Stimulated activated CD8-positive, alpha-beta memory T cell treated with anti-CD3 and anti-CD28 coated beads, Interleukin-7, amount 100 ng/mL, for 24 hours (primary cell): ENCODE measurements at regions not wholly inside any gene's neighbourhood (a gene's known extent, or its start where the extent isn't known, plus 50 kb on each side); places are given as distances from the start of the nearest gene placed in this dataset.

Source experiments
- DNase-seq: peaks from one replicate; pipeline ENCODE4 v3.0.0-alpha.2; 2020; ENCODE audit warnings: low read depth

DNA sequence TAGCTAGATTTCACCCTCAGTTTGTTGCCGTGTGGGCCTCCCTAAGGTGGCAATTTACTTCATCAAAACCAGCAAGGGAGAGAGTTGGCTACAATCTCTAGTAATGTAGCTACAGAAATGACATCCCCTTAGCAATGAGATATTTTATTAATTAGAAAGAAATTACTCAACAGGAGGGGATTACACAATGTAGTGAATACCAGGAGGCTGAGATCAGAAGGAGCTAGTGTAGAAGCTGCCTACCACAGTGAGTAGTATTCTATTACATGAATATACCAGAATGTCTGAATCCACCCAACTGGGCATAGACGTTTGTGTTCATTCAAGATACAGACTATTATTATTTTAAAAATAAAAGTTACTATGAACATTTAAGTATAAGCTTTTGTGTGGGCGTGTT is 868.2 kb upstream of the CXADR start:
- DNase-seq, result no peak

DNA sequence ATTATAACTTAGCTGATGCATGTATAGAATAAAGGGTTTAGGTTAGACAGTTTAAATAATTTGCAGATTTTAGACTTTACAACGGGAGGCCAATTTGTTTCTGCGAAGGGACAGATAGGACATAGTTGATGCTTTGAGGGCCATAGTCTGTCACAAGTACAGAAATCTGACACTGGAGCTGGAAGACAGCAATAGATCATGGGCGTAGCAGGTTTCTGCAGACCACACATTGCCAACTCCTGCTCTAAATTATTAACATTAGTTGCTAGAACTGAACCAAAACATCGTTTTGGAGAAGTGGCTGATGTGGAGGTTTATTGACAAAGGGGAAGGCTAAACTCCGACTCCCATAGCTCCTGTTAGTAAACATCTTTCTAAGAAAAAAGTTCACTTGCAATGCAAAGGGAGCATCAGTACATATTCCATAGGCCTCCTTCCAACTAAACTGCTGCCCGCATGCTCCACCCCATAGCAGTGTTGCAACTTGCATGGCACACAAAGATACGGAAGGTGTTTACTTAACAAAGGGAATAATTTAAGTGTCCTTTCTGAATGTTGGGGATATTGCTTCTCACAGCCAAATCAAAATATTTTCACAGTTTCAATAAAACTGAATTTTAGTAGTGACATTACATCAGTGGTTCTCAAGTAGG is 862.0 kb upstream of the CXADR start:
- DNase-seq, result no peak

DNA sequence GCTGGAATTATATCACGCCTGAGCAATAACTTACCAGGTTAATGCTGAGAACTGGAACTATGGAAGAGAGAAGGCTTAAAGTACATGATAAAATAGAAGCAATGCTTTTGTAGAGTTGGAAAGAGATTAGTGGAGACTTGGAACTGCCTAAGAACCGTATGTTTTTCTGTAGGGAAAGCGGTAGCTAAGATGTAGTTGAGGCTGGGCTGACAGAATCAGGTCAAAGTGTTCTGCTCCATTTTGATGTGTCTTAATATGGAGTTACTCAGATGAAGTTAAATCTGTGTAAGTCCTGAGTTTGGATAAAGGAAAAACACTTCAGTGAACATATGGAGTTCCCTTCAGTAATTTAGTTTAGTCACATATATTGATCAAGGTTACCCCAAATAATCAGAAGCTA is 860.9 kb upstream of the CXADR start:
- DNase-seq, result no peak

DNA sequence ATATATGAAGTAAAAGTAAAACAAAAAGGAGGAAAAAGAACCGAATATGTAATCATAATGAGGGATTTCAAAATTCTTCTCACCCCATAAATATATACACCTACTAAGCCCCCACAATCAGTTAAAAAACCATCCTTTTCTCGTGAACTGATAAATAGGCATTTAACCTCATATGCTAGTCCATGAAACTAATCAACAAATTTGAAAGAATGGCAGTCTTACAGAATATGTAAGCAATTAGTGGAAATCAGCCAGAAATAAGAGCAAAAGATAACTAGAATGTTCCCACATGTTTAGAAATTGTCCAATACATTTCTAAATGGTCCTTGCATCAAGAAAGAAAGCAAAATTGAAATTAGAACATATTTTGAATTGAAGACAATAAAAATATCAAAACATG is 849.4 kb upstream of the CXADR start:
- DNase-seq, result no peak

DNA sequence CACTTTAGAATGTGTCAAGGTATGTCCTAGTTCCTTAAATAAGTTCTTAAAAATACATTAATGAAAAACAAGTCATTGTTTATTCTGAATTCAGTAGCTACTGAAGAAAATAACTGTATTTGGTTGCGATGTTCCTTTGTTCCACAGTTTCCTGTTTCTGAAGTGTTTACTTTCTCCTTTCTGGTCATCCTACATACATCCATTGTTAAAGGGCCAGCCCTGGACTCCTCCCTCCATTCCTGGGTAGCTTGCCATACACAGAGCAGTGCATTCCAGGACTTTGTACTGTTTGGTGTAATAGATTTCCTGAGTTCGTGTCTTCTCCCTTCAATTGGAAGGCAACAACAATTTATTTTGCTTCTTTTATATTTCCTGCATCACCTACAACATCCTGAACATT is 845.4 kb upstream of the CXADR start:
- DNase-seq, result no peak

DNA sequence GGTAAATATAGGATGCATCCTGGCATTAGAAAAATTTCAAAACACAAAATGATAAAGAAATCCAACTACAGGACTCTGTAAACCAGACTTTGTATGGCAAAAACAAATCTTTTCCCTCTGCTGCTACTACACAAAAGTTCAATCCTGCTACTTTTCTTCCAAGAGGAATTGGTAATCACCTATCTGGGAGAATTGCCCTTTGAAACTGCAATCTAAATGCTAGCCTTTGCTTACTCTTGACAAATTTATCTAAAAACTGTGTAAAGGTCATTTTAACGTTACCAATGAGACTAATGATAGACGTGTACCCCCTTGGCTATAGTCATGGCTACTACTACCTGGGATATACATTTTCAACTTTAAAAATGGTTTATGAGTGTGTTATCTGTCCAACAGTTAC is 837.9 kb upstream of the CXADR start:
- DNase-seq, result no peak

DNA sequence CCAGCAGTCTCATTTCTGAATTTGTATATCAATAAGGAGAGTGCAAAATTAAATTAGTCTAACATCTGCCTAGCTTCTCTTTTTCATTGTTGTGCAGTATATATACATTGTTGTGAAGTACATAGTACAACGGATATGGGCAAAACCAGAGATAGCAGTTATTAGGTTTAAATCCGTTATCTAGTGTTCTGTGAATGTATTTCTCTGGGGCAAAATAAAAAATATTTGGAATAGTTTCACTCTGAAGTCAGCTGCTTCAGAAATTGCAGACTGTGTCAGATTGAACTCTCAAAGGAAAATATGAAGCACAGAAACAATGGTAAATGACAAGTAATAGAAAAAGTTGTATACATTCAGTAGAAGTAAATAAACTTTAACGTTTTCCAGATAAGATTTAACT is 836.5 kb upstream of the CXADR start:
- DNase-seq, result no peak

GRCh38 chr21:16678429-16679160 is 834.2 kb upstream of the CXADR start:
- no peak for DNase-seq

- DNase-seq, result no peak
These were observed 817.8 kb upstream of the CXADR start for GRCh38 chr21:16695074-16695473.

DNA sequence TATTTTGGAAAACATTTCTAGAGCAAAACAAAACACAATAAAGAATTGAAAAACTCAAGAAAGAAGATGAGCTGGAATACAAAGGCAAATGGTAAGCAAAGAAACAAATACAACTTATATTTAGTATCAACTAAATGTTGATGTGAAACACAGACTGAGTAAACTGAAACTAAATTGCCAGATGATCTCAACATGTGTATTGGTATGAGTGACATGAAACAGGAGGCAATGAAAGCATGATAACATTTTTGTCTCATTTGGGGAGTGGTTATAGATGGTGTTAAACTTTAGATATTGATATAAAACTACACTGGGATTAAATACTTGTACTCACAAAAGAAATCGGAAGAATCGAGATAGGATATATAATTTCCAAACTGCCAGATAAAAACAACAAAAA is 805.6 kb upstream of the CXADR start:
- DNase-seq, result no peak

GRCh38 chr21:16708101-16708835 is 804.6 kb upstream of the CXADR start:
- no peak for DNase-seq

- DNase-seq, result no peak
These were observed 802.8 kb upstream of the CXADR start for GRCh38 chr21:16709866-16710550.

DNA sequence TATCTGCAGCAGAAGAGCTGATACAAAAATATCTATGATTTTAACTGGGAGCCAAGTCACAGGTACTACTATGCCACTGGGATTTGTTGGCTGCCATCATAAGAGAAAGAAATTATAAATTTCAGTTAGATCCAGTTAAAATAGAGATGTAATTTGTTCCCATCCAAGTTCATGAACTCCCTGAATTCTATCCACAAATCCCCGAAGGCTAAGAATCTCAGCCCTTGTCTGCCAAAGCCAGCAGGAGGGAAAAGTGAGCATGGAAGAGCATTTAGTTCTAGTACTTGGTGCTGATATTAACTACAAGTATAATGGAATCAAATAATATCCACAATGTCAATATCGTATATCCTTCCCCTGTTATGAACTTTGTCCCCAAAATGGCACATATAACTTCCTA is 801.1 kb upstream of the CXADR start:
- DNase-seq, result no peak

DNA sequence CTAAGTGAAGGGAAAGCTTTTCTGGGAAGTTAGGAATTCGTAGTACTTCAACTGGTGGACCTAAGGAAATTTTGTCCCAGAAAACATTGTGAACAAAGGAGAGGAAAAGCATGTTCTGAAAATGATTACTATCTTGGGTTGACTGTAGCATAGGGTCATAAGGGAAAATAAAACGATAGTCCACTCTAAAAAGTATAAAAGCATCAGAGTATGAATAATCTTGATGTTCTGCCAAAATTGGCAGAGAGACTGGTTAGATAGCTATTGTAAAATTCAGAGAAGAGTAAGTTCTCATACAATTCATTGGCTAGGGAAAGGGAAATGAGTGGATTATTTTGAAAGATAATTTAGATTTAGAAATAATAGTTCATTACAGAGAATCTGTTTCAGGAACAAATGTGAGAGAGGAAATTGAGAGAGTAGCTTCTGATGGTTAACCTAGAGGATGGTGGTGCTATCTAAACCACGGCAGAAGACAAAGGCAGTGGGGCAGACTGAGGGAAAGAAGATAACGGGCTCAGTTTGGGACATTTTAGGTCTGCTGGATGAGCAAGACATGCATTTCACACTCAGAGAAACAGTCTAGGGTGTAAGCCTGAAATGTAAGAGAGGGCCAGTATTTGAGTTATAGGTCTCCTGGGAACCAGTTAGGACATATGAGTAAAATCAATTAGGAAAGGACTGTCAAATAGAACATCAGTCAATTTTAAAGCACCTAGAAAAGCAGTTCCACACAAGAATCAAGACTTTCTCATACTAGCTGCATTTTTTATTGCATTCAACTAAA is 799.3 kb upstream of the CXADR start:
- no peak for DNase-seq

- DNase-seq, result no peak
These were observed 772.3 kb upstream of the CXADR start for GRCh38 chr21:16740511-16740910.

DNA sequence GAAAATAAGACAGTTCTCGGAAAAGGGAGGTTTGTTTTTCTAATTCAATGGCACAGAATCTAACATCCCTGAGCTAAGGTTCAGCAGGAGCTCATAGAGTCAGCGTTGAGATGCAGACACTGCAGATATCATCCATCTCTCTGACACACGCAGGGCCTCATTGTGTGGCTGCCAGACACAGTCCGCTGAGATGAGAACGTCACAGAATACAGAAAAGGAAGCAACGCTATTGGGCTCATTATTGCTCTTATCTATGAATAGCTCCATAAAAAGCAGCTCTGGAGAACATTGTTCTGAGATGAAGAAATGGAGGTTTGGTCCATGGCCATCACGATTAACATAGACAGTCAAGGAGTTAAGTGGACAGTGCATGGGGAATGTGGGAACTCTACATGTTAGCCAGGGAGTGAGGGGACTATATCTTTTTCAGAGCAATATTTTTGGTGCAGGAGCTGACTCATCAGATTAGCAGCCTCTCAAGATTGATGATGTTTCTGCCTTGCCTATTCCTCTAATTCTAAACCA is 771.6 kb upstream of the CXADR start:
- DNase-seq, result no peak

GRCh38 chr21:16742131-16742641 is 770.7 kb upstream of the CXADR start:
- no peak for DNase-seq

GRCh38 chr21:16742741-16743140 is 770.1 kb upstream of the CXADR start:
- no peak for DNase-seq

DNA sequence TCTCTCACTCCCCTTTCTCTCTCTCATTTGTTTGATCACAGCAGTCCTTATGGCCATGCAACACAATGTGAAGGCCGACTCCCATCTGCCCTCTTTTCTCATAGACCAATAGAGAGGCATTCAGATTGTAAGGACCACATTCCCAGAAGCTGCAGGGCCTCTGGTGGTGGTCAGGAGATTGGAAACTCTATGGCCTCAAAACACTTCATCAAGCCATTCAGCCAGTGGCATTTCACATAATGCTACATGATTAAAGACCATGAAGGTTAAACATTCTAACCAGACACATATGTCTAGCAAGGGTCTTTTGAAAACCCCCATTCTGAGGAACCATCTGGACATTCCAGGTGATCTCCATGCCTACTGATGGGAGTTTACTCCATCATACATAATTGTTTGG is 769.5 kb upstream of the CXADR start:
- DNase-seq, result no peak

- DNase-seq, result no peak
These were observed 761.9 kb upstream of the CXADR start for GRCh38 chr21:16750926-16751325.

GRCh38 chr21:16751695-16752474 is 761.0 kb upstream of the CXADR start:
- no peak for DNase-seq
